GM13977 (cell line): ENCODE measurements at regions not wholly inside any gene's neighbourhood (a gene's known extent, or its start where the extent isn't known, plus 50 kb on each side); places are given as distances from the start of the nearest gene placed in this dataset.

Source experiments
- DNase-seq: peaks from one replicate; pipeline ENCODE4 v3.0.0; 2012; ENCODE audit warnings: low spot score
- in situ Hi-C: fragments of 300-500 bp; cut with MboI; formaldehyde crosslinking; loops from one replicate; pipeline ENCODE4 v1.12.0; 2022; ENCODE audit warnings: low sequenced_read_pairs, low pct_unique_long_range_greater_than_20kb, mixed read lengths, inconsistent platforms; ENCODE audit not compliant: unreplicated experiment
- TF ChIP-seq, protein P1 (sequence below): IDR thresholded peaks from 2 replicates; pipeline ENCODE4 v1.5.1; 2012; ENCODE audit warnings: mild to moderate bottlenecking, control low read depth; ENCODE audit not compliant: insufficient read depth; ENCODE audit errors: extremely low read depth, missing control alignments

DNA sequence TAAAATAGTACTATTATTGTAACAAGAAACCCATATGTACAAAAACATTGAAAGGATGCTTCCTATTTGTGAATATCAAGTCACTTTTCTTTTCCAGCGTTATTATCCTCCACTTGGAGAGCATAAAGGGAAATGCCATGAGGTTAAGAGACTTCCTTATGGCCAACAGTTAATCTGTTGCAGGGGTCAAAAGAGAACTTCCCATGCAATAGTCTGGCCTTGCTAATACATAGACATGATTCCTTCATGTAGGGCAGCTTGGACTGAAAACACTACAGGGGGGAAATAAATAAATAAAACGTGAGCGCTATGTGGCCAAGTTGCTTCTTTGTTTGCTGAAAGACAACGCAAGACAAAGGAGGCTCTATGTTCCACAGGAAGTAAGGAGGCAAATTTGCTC is 269.1 kb upstream of the EDNRB start:
- TF ChIP-seq, protein P1, sequence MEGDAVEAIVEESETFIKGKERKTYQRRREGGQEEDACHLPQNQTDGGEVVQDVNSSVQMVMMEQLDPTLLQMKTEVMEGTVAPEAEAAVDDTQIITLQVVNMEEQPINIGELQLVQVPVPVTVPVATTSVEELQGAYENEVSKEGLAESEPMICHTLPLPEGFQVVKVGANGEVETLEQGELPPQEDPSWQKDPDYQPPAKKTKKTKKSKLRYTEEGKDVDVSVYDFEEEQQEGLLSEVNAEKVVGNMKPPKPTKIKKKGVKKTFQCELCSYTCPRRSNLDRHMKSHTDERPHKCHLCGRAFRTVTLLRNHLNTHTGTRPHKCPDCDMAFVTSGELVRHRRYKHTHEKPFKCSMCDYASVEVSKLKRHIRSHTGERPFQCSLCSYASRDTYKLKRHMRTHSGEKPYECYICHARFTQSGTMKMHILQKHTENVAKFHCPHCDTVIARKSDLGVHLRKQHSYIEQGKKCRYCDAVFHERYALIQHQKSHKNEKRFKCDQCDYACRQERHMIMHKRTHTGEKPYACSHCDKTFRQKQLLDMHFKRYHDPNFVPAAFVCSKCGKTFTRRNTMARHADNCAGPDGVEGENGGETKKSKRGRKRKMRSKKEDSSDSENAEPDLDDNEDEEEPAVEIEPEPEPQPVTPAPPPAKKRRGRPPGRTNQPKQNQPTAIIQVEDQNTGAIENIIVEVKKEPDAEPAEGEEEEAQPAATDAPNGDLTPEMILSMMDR: no peak
- no peak for DNase-seq
- in situ Hi-C loops: no loop called here

DNA sequence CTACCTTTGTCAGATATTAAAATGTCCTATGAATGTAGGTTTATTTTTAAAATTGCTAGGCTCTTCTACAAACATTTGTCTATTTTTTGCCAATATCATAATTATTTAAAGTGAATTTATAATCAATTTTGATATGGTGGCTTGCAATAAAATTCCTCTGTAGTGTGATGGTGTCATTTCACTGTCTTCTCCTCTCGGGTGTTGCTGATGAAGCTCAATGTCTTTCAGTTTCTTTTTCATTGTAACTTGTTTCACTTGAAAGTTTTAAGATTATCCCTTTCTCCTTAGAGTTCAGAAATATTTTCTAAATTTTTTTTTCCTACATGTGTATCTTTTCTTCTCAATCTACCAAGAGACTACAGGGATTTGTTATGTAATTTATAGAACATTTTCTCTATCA is 267.1 kb upstream of the EDNRB start:
- no peak for DNase-seq
- in situ Hi-C loops: no loop called here
- TF ChIP-seq, protein P1: no peak

DNA sequence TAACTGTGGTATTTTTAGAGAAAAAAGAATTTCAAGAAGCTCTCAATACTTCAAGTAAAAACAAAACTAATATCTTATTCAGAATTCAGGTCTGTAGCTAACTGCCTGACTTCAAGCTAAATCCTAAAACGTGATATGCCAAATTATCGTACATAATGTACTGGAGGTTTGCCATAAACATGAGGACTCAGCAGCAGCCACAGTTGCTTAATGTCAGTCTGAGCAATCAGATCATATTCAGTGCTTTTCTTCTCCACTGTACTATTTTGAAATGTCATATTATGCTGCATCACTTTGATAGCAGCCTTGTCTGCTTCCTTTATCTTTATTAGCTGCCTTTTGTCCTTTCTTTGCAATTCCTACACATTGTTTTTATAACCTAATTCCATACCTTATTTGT is 265.1 kb upstream of the EDNRB start:
- no peak for DNase-seq
- in situ Hi-C loops: no loop called here
- TF ChIP-seq, protein P1: no peak

DNA sequence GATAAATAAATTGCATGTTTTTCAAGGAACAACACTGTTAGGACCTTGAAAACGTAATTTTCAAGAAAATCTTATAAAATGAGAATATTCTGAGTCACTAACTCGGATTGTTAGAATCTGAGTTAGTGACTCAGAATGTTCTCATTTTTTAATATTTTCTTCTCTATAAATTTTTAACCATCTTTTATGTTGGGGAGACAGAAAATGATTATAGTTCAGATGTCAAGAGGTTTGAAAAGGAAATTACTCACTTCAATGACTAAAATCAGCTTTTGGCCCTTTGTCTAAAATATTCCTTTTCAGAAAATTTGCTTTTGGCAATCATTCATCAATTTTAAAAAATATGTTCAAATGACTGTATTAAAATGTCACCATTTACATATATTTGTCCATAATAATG is 264.2 kb upstream of the EDNRB start:
- DNase-seq: no peak
- in situ Hi-C loops: no loop called here
- TF ChIP-seq, protein P1: no peak

DNA sequence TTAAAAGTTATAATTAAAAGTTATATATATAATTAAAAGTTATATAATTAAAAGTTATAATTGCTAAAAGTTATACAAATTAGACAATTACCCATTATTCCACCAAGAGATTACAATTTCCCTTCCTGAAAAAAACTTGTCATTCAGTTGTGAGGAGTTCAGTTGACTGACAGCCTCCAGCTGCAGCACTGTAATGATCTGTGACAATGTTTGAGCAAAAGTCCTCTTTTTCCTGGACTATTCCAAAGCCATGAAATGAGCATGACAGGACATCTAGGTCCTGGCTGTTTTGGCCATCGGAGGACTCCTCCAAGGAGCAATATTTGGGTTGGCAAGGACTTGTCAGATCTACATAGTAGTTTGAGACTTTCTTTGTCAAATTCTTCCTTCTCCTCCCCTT is 258.7 kb upstream of the EDNRB start:
- in situ Hi-C loops: no loop called here
- TF ChIP-seq, protein P1: no peak

DNA sequence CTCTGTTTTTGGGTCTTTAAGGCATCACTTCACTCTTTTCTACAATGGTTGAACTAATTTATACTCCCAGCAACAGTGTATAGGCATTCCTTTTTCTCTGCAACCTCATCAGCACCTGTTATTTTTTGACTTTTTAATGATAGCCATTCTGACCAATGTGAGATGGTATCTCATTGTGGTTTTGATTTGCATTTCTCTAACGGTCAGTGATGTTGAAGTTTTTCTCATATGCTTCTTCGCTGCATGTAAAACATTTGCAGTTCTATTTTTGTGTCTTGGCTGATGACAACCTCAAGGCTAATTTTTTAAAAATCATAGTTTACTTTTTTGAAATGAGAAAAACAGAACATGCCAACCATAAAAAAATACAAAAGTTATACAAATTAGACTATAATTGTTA is 258.2 kb upstream of the EDNRB start:
- no peak for DNase-seq
- in situ Hi-C loops: no loop called here
- TF ChIP-seq, protein P1: no peak

More for the DNA sequence above, 258.7 kb upstream of the EDNRB start:
- DNase-seq: no peak

DNA sequence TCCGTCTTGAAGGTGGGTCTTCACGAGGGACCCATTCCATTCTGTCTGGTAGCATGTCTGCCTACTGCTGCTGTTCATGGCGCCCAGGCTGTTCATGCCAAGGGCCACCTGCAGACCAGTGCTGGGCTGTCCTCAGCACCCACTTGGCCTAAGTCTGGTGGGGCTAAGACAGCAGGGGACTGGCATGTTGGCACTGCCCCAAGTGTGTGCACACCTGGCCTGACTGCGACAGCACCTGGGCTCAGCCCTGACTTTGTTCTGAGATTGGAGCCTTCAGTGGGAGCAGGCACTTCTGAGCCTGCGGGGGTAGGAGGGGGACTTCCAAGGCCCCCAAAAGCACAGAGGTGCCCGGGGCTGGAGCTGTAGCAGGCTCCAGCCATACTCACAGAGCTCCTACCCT is 250.8 kb upstream of the EDNRB start:
- TF ChIP-seq, protein P1: no peak
- in situ Hi-C loops: no loop called here
- DNase-seq: no peak
